GM23338 (cell line): ENCODE measurements at regions not wholly inside any gene's neighbourhood (a gene's known extent, or its start where the extent isn't known, plus 50 kb on each side); places are given as distances from the start of the nearest gene placed in this dataset.

Source experiments
- ATAC-seq: fragments of 200-7000 bp; cut with Tn5 transposase; 3 replicates; pipeline ENCODE4 v1.9.1; 2020
- DNase-seq: peaks from one replicate; pipeline ENCODE4 v3.0.0-alpha.2; 2015; ENCODE audit warnings: low spot score
- H2AFZ ChIP-seq: fragments of 200-600 bp; sonication (generic); 2 replicates; pipeline ENCODE4 v1.8.0; 2016; ENCODE audit warnings: antibody characterized with exemption, mild to moderate bottlenecking, moderate library complexity
- H3F3A ChIP-seq: fragments of 200-600 bp; sonication (generic); replicated peaks from 2 replicates; pipeline ENCODE4 v1.8.0; 2017; ENCODE audit warnings: antibody characterized with exemption, mixed run types, low read depth
- H3K27ac ChIP-seq: fragments of 200-600 bp; sonication (generic); 2 replicates; pipeline ENCODE4 v1.6.1; 2016; ENCODE audit warnings: low read depth
- H3K27me3 ChIP-seq: fragments of 200-600 bp; sonication (generic); 2 replicates; pipeline ENCODE4 v1.8.0; 2016; ENCODE audit warnings: mild to moderate bottlenecking, mixed run types, moderate library complexity; ENCODE audit not compliant: insufficient read depth
- H3K36me3 ChIP-seq: fragments of 200-600 bp; sonication (generic); 2 replicates; pipeline ENCODE4 v1.8.0; 2016; ENCODE audit warnings: mild to moderate bottlenecking; ENCODE audit not compliant: insufficient read depth
- H3K4me1 ChIP-seq: fragments of 200-600 bp; sonication (generic); 2 replicates; pipeline ENCODE4 v1.8.0; 2016; ENCODE audit warnings: mild to moderate bottlenecking, moderate library complexity; ENCODE audit not compliant: insufficient read depth
- H3K4me2 ChIP-seq: fragments of 200-600 bp; sonication (generic); 2 replicates; pipeline ENCODE4 v1.7.1; 2017; ENCODE audit warnings: mixed run types
- H3K4me3 ChIP-seq: fragments of 200-600 bp; sonication (generic); 2 replicates; pipeline ENCODE4 v1.6.1; 2016; ENCODE audit warnings: mixed run types
- H3K79me2 ChIP-seq: fragments of 200-600 bp; sonication (generic); replicated peaks from 2 replicates; pipeline ENCODE4 v1.8.0; 2017; ENCODE audit warnings: mild to moderate bottlenecking; ENCODE audit not compliant: insufficient read depth
- H3K9me2 ChIP-seq: fragments of 200-600 bp; sonication (generic); 2 replicates; pipeline ENCODE4 v1.8.0; 2017; ENCODE audit not compliant: insufficient read depth
- H4K20me1 ChIP-seq: fragments of 200-600 bp; sonication (generic); replicated peaks from 2 replicates; pipeline ENCODE4 v1.8.0; 2017; ENCODE audit warnings: mild to moderate bottlenecking; ENCODE audit not compliant: insufficient read depth
- H3K27ac Mint-ChIP-seq: 2 replicates; pipeline ENCODE4 v1.8.0; 2020; ENCODE audit warnings: inconsistent platforms, mild to moderate bottlenecking, moderate library complexity, mixed read lengths
- H3K27me3 Mint-ChIP-seq: 3 replicates; pipeline ENCODE4 v1.8.0; 2022; ENCODE audit warnings: low read depth, mild to moderate bottlenecking, moderate library complexity, mixed read lengths, inconsistent platforms; ENCODE audit not compliant: insufficient read depth, poor library complexity
- H3K36me3 Mint-ChIP-seq: 3 replicates; pipeline ENCODE4 v1.8.0; 2021; ENCODE audit warnings: low read depth, mild to moderate bottlenecking, inconsistent platforms, moderate library complexity, mixed read lengths
- H3K4me1 Mint-ChIP-seq: 3 replicates; pipeline ENCODE4 v1.8.0; 2020; ENCODE audit warnings: mild to moderate bottlenecking, inconsistent platforms, mixed read lengths
- H3K4me3 Mint-ChIP-seq: 3 replicates; pipeline ENCODE4 v1.8.0; 2021; ENCODE audit warnings: moderate library complexity, mild to moderate bottlenecking, inconsistent platforms, mixed read lengths
- H3K9me3 Mint-ChIP-seq: 3 replicates; pipeline ENCODE4 v1.8.0; 2020; ENCODE audit warnings: moderate library complexity, mild to moderate bottlenecking, inconsistent platforms, mixed read lengths
- CREB1 ChIP-seq: fragments of 250-450 bp; sonication (Bioruptor Pico); IDR thresholded peaks from 2 replicates; pipeline ENCODE4 v1.5.0; 2020; ENCODE audit warnings: low read depth, mild to moderate bottlenecking, moderate library complexity
- CTCF ChIP-seq, 2 experiments: fragments of 200-600 bp in 1 of 2; sonication (generic) in 1 of 2; conservative IDR thresholded peaks; 2 replicates each; pipeline versions ENCODE4 v1.5.1 to v1.6.1; 2016 to 2017; ENCODE audit warnings: antibody characterized with exemption in 2 of 2, low read depth in 2 of 2, mild to moderate bottlenecking in 2 of 2, moderate library complexity in 1 of 2
- ETS1 ChIP-seq: IDR thresholded peaks from 2 replicates; pipeline ENCODE4 v1.6.1; 2016; ENCODE audit warnings: antibody characterized with exemption
- EZH2 ChIP-seq: fragments of 200-600 bp; sonication (generic); IDR thresholded peaks from one replicate; pipeline ENCODE4 v1.8.0; 2017; ENCODE audit warnings: antibody characterized with exemption, mild to moderate bottlenecking, low read depth; ENCODE audit not compliant: unreplicated experiment
- EZH2phosphoT487 ChIP-seq: fragments of 200-600 bp; sonication (generic); IDR thresholded peaks from one replicate; pipeline ENCODE4 v1.8.1; 2018; ENCODE audit warnings: antibody characterized with exemption; ENCODE audit not compliant: unreplicated experiment
- JUNB ChIP-seq: IDR thresholded peaks from one replicate; pipeline ENCODE4 v1.6.1; 2016; ENCODE audit warnings: antibody characterized with exemption; ENCODE audit not compliant: unreplicated experiment
- NANOG ChIP-seq: IDR thresholded peaks from 2 replicates; pipeline ENCODE4 v1.6.1; 2016; ENCODE audit warnings: antibody characterized with exemption, borderline replicate concordance
- POLR2AphosphoS5 ChIP-seq: IDR thresholded peaks from 2 replicates; pipeline ENCODE4 v1.6.1; 2016; ENCODE audit warnings: antibody characterized with exemption, low read depth
- REST ChIP-seq: IDR thresholded peaks from one replicate; pipeline ENCODE4 v1.6.1; 2018; ENCODE audit warnings: antibody characterized with exemption; ENCODE audit not compliant: unreplicated experiment
- STAT1 ChIP-seq: IDR thresholded peaks from one replicate; pipeline ENCODE4 v1.6.1; 2016; ENCODE audit warnings: antibody characterized with exemption; ENCODE audit not compliant: unreplicated experiment
- ZNF114 ChIP-seq: fragments of 250-450 bp; sonication (Bioruptor Pico); IDR thresholded peaks from 2 replicates; pipeline ENCODE4 v1.5.0; 2020; ENCODE audit warnings: mild to moderate bottlenecking, moderate library complexity
- ZNF331 ChIP-seq: fragments of 250-450 bp; sonication (Bioruptor Pico); IDR thresholded peaks from 2 replicates; pipeline ENCODE4 v1.5.0; 2020; ENCODE audit warnings: low read depth, mild to moderate bottlenecking, moderate library complexity
- ZNF462 ChIP-seq: fragments of 250-450 bp; sonication (Bioruptor Pico); IDR thresholded peaks from 2 replicates; pipeline ENCODE4 v1.5.0; 2020; ENCODE audit warnings: mild to moderate bottlenecking, moderate library complexity

GRCh38 chr12:19641235-19642080 is 202.2 kb downstream of the AEBP2 start:
- Mint-ChIP-seq H3K36me3 (peaks cover 7% of the 10 kb centered on the region), H3K9me3 (peaks cover 7% of the 10 kb centered on the region), H3K4me3 (no peak overlapping the region), H3K27ac (no peak overlapping the region), H3K27me3 (peaks cover 4% of the 10 kb centered on the region), H3K4me1 (peaks cover 29% of the 10 kb centered on the region)
- Histone ChIP-seq H3K36me3 (0 out of 2 replicates have a peak, but pooled peaks cover 6% of the 10 kb centered on the region), H3K4me2 (no peak overlapping the region), H3K9me2 (no peaks in the 10 kb centered on the region), H2AFZ (no peak overlapping the region), H3F3A (no peaks in the 10 kb centered on the region), H3K27ac (no peak overlapping the region), H3K79me2 (no peaks in the 10 kb centered on the region), H3K27me3 (no peaks in the 10 kb centered on the region), H3K4me3 (no peak overlapping the region), H3K4me1 (peaks cover 11% of the 10 kb centered on the region; the same call in 1 of the 2 replicates), H4K20me1 (no peaks in the 10 kb centered on the region)
- no peak for DNase-seq
- no peak for ATAC-seq
- TF ChIP-seq CTCF (conservative IDR thresholded peaks at IDR 0.05; ENCODE audit: low read depth in 2 of 2) (no peak), EZH2phosphoT487 (no peak), NANOG (no peak), ZNF114 (no peak), JUNB (no peak), ETS1 (no peak), CREB1 (CRISPR knock-in tag) (no peak), EZH2 (no peak), STAT1 (no peak), REST (no peak), ZNF462 (CRISPR knock-in tag) (no peak), POLR2AphosphoS5 (no peak), ZNF331 (CRISPR knock-in tag) (no peak)
